ENCODE measurements at regions not wholly inside any gene's neighbourhood (a gene's known extent, or its start where the extent isn't known, plus 50 kb on each side); places are given as distances from the start of the nearest gene placed in this dataset.

DNA sequence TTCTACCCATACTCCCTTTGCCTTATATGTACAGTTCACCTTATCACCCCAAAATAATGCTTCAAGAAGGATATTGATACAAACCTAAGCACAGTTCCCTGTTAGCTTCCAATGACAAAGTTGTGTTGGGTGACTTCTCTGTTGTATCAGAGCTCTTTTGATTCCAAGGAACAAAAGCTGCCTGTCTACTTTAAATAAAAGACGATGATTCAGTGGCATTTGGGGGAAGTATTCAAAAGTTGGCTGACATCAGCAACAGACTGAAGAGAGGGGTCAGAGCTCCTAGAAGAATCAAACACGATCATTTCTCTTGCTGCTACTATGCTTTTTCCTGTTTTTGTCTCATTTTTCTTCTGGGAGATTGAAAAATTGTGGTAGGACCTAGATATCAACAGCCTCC, 69.4 kb upstream of the CA10 start:
- in situ Hi-C loops (cut with HindIII; ENCODE audit: low pct_unique_long_range_greater_than_20kb, low sequenced_read_pairs) = no loop called here

DNA sequence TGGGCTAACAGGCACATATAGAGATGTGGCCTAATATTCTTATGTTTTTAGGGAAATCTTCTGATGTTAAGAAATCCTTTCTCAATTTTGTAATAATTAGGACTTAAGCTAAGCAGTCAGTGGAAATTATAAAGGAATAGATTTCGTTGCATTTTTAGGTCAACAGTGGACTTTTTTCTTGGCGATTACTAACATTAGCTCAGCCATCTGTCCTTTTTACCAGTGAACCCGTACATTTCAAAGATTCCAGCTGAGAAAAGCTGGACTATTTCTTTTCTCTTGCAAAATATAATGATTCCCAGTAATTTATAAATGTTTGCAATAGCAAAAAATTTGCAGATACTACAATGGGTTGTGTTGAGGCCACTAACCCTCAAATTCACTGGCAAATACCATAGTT, 54.9 kb upstream of the CA10 start:
- DNase-seq (ENCODE audit: low read depth) = no peak
- in situ Hi-C loops (cut with HindIII; ENCODE audit: low pct_unique_long_range_greater_than_20kb, low sequenced_read_pairs) = no loop called here

More for the DNA sequence above, 69.4 kb upstream of the CA10 start:
- no peak for DNase-seq (ENCODE audit: low read depth)

DNA sequence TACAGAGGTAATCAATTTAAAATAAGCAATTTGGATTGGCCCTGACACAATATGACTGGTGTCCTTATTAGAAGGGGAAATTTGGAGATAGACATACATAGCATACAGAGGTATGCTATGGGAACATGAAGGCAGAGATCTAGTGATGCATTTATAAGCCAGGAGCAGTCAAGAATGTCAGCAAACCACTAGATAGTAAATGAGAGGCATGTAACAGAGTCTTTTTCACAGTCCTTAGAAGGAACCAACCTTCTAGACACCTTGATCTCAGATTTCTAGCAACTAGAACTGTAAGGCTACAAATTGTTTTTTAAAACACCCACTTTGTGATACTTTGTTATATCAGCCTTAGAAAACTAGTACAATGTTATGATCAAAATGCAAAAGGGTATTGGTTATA, 54.3 kb upstream of the CA10 start:
- DNase-seq (ENCODE audit: low read depth) = no peak
- in situ Hi-C loops (cut with HindIII; ENCODE audit: low pct_unique_long_range_greater_than_20kb, low sequenced_read_pairs) = no loop called here

GRCh38 chr17:52209507-52209906, 51.0 kb upstream of the CA10 start:
- no peak for DNase-seq (ENCODE audit: low read depth)
- in situ Hi-C loops (cut with HindIII; ENCODE audit: low pct_unique_long_range_greater_than_20kb, low sequenced_read_pairs) = no loop called here

All from Caki2 (cell line).